Left lung (tissue), 4 donors: ENCODE measurements at regions not wholly inside any gene's neighbourhood (a gene's known extent, or its start where the extent isn't known, plus 50 kb on each side); places are given as distances from the start of the nearest gene placed in this dataset.

ENCODE experiments used
- ATAC-seq: fragments of 200-7000 bp; cut with Tn5 transposase; one replicate; pipeline ENCODE4 v1.9.1; 2020; ENCODE audit warnings: moderate library complexity
- DNase-seq, 4 donors: peaks; one replicate each; pipeline ENCODE4 v3.0.0-alpha.2; 2013 to 2020
- H3K27ac ChIP-seq, 2 donors: fragments of 200-600 bp; sonication (generic) in 1 of 2; one replicate each; pipeline versions ENCODE4 v1.5.0 to v1.8.0; 2020 to 2021
- H3K27me3 ChIP-seq, 2 donors: fragments of 200-600 bp; sonication (generic) in 1 of 2; one replicate each; pipeline versions ENCODE4 v1.5.0 to v1.8.0; 2020 to 2021
- H3K36me3 ChIP-seq, 2 donors: fragments of 200-600 bp; sonication (generic) in 1 of 2; one replicate each; pipeline versions ENCODE4 v1.5.0 to v1.8.0; 2020 to 2021
- H3K4me1 ChIP-seq, 2 donors: fragments of 200-600 bp; one replicate each; pipeline ENCODE4 v1.8.0; 2021
- H3K4me3 ChIP-seq, 2 donors: fragments of 200-600 bp; sonication (generic) in 1 of 2; one replicate each; pipeline versions ENCODE4 v1.5.0 to v1.8.0; 2020 to 2021; ENCODE audit warnings: mild to moderate bottlenecking in 1 of 2
- H3K9me3 ChIP-seq, 2 donors: fragments of 200-600 bp; sonication (generic) in 1 of 2; one replicate each; pipeline versions ENCODE4 v1.5.0 to v1.8.0; 2020 to 2021
- CTCF ChIP-seq, 2 donors: fragments of 200-600 bp; sonication (generic) in 1 of 2; IDR thresholded peaks; one replicate each; pipeline versions ENCODE4 v1.5.0 to v1.8.0; 2021; ENCODE audit warnings: antibody characterized with exemption in 2 of 2
- intact Hi-C, 2 donors: fragments of 100-400 bp; cut with DNase I; formaldehyde crosslinking; loops; one replicate each; pipeline versions ENCODE4 v1.11.2 to v1.14.2; 2022
- donor health status: DM: no; HTN: yes; CAD: no.
- donor health status: DM: no; HTN: no; CAD: no.

GRCh38 chr7:142669074-142669654, 80.1 kb upstream of the PRSS1 start:
- H3K9me3 ChIP-seq, result no peaks in the 10 kb centered on the region
- intact Hi-C loops, result no loop called here
- DNase-seq, result no peak

GRCh38 chr7:142668495-142668894, 80.8 kb upstream of the PRSS1 start:
- Histone ChIP-seq H3K4me3 (no peak overlapping the region), H3K27me3 (no peaks in the 10 kb centered on the region), H3K9me3 (no peaks in the 10 kb centered on the region), H3K36me3 (no peaks in the 10 kb centered on the region), H3K4me1 (no peaks in the 10 kb centered on the region), H3K27ac (no peak overlapping the region)
- intact Hi-C loops, result no loop called here
- DNase-seq, result no peak
- no peak for TF ChIP-seq CTCF (IDR thresholded peaks at IDR 0.05)
- ATAC-seq, result no peak

More at GRCh38 chr7:142669074-142669654, 80.1 kb upstream of the PRSS1 start:
- no peaks in the 10 kb centered on the region for H3K4me1 ChIP-seq
- H3K27ac ChIP-seq, result no peak overlapping the region
- H3K36me3 ChIP-seq, result no peaks in the 10 kb centered on the region
- H3K27me3 ChIP-seq, result no peaks in the 10 kb centered on the region
- ATAC-seq, result no peak
- no peak overlapping the region for H3K4me3 ChIP-seq
- peak in 1 of 2 donors; percentile 17 for TF ChIP-seq CTCF (IDR thresholded peaks at IDR 0.05)

- no peak for TF ChIP-seq CTCF (IDR thresholded peaks at IDR 0.05)
- H3K36me3 ChIP-seq, result no peaks in the 10 kb centered on the region
- DNase-seq (no peak), ATAC-seq (no peak)
- intact Hi-C loops, result no loop called here
- no peaks in the 10 kb centered on the region for H3K9me3 ChIP-seq
- H3K4me3 ChIP-seq, result no peak overlapping the region
- no peak overlapping the region for H3K27ac ChIP-seq
- H3K4me1 ChIP-seq, result no peaks in the 10 kb centered on the region
- no peaks in the 10 kb centered on the region for H3K27me3 ChIP-seq
Measured at GRCh38 chr7:142657376-142657775, 91.9 kb upstream of the PRSS1 start.

DNA sequence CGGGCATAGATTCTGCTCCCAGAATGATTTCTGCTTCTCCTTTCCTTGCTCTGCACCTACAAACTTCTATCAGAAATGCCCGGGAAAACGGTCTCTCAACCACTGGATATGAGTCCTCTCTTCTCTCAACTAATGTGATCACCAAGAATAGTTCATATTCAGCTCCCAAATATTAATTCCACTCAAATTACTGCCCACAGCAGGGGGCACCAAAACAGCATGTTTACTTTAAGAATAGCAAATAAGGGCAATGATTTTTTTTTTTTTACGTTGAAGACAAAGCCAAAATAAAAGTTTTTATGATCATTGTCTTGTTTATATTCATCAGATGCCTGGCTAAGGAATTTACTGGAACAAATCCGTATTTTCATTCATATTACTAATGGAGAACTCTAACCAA, 94.9 kb upstream of the PRSS1 start:
- Histone ChIP-seq H3K27ac (no peak overlapping the region), H3K9me3 (no peaks in the 10 kb centered on the region), H3K4me1 (no peaks in the 10 kb centered on the region), H3K4me3 (no peak overlapping the region), H3K36me3 (no peaks in the 10 kb centered on the region), H3K27me3 (no peaks in the 10 kb centered on the region)
- TF ChIP-seq CTCF (IDR thresholded peaks at IDR 0.05), result no peak
- ATAC-seq (no peak), DNase-seq (no peak)
- intact Hi-C loops, result no loop called here

DNA sequence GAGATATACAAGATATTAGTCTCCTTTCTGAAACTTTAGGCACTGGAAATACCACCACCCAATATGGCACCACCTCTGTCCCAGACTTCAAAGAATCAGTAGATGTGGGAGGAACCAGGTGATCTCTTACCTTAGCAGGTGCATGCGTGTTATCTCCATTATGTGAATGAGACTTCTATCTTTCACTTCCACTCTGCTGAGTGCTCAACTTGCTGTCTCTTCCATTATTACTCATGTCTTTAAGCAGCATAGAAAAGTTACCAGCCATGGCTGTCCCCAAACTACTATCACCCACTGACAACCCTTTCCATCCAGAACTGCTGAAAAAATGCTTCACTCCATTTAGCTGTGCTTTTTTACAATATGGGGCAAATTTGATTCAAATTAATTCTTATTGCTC, 101.5 kb upstream of the PRSS1 start:
- Histone ChIP-seq H3K27ac (no peak overlapping the region), H3K36me3 (no peaks in the 10 kb centered on the region), H3K4me3 (no peak overlapping the region), H3K9me3 (no peaks in the 10 kb centered on the region), H3K4me1 (no peaks in the 10 kb centered on the region), H3K27me3 (peaks cover 3 to 12% of the 10 kb centered on the region in 2 donors)
- ATAC-seq (no peak), DNase-seq (no peak)
- intact Hi-C loops, result no loop called here
- no peak for TF ChIP-seq CTCF (IDR thresholded peaks at IDR 0.05)
